K562 (cell line): ENCODE measurements at regions not wholly inside any gene's neighbourhood (a gene's known extent, or its start where the extent isn't known, plus 50 kb on each side); places are given as distances from the start of the nearest gene placed in this dataset.

ENCODE experiments used
- ATAC-seq: fragments of 200-7000 bp; cut with Tn5 transposase; 3 replicates; pipeline ENCODE4 v1.9.1; 2020; ENCODE audit warnings: moderate library complexity
- BruUV-seq: library from RNA; stranded (reverse); fragments of 400-500 nt; replicated peaks from 2 replicates; lab custom pipeline; 2021; lab: Mats Ljungman, UMichigan
- CTCF ChIA-PET: fragments of 300-600 bp; formaldehyde crosslinking; extraction: SDS; loops from one replicate; lab custom pipeline; 2021; ENCODE audit warnings: low intra/inter-chr PET ratio; lab: Yijun Ruan, JAX
- POLR2A ChIA-PET: fragments of 300-600, 350-650 bp; sonication (Branson Sonifier 250); formaldehyde crosslinking; extraction: SDS; loops from one replicate; lab custom pipeline; 2021; ENCODE audit warnings: antibody characterized with exemption, inconsistent platforms; lab: Yijun Ruan, JAX
- DNase-seq, 4 experiments: peaks; one replicate each; pipeline versions ENCODE4 v3.0.0 to v3.0.0-alpha.2; 2011 to 2018; ENCODE audit warnings: low spot score in 3 of 4, mixed read lengths in 3 of 4; ENCODE audit errors: extremely low read depth in 1 of 4
- FAIRE-seq: peaks from 2 replicates; lab custom pipeline; 2011; peaks lifted over from hg19 to GRCh38; lab: Jason Lieb, UNC
- H2AFZ ChIP-seq: 2 replicates; pipeline ENCODE4 v1.6.0; 2011; ENCODE audit warnings: low read depth, low read length, control low read depth, inconsistent platforms
- H3K27ac ChIP-seq: fragments of 200-600 bp; 3 replicates; pipeline ENCODE4 v1.8.0; 2011; ENCODE audit warnings: low read depth, mild to moderate bottlenecking, control low read depth, inconsistent platforms, low read length, moderate library complexity, mixed read lengths; ENCODE audit errors: extremely low read depth
- H3K27me3 ChIP-seq, 2 experiments: fragments of 300-600 bp in 1 of 2; 2 replicates in 1 of 2; 3 replicates in 1 of 2; pipeline versions ENCODE4 v1.6.0 to v1.8.0; 2011; ENCODE audit warnings: inconsistent platforms in 2 of 2, low read length in 2 of 2, mild to moderate bottlenecking in 1 of 2, mixed read lengths in 1 of 2, moderate library complexity in 1 of 2; ENCODE audit not compliant: control insufficient read depth in 2 of 2, insufficient read depth in 2 of 2
- H3K36me3 ChIP-seq: fragments of 300-600 bp; 3 replicates; pipeline ENCODE4 v1.8.0; 2011; ENCODE audit warnings: mild to moderate bottlenecking, low read length, inconsistent platforms; ENCODE audit not compliant: control insufficient read depth, insufficient read depth
- H3K4me1 ChIP-seq, 2 experiments: fragments of 200-600 bp in 1 of 2; replicated peaks in 1 of 2; 2 replicates in 1 of 2; 3 replicates in 1 of 2; pipeline versions ENCODE4 v1.5.1 to v1.8.0; 2011; ENCODE audit warnings: inconsistent platforms in 2 of 2, low read length in 2 of 2, mild to moderate bottlenecking in 1 of 2, mixed read lengths in 1 of 2, moderate library complexity in 1 of 2; ENCODE audit not compliant: control insufficient read depth in 2 of 2, insufficient read depth in 2 of 2
- H3K4me2 ChIP-seq: 2 replicates; pipeline ENCODE4 v1.6.1; 2011; ENCODE audit warnings: low read length, control low read depth, inconsistent platforms, mixed read lengths; ENCODE audit not compliant: insufficient read depth
- H3K4me3 ChIP-seq: fragments of 200-600 bp; sonication (generic), shearing (Covaris generic); 2 replicates; pipeline ENCODE4 v1.5.1; 2016; ENCODE audit warnings: control low read depth, inconsistent platforms
- H3K79me2 ChIP-seq: fragments of 200-600 bp; 3 replicates; pipeline ENCODE4 v1.8.0; 2011; ENCODE audit warnings: low read length, inconsistent platforms; ENCODE audit not compliant: control insufficient read depth, insufficient read depth
- H3K9ac ChIP-seq, 2 experiments: 2 replicates each; pipeline versions ENCODE4 v1.6.0 to v1.6.1; 2011; ENCODE audit warnings: low read depth in 2 of 2, low read length in 2 of 2, control low read depth in 1 of 2, inconsistent platforms in 1 of 2, mild to moderate bottlenecking in 1 of 2, mixed read lengths in 1 of 2; ENCODE audit not compliant: insufficient read depth in 1 of 2
- H3K9me1 ChIP-seq: one replicate; pipeline ENCODE4 v1.6.0; 2011; ENCODE audit warnings: inconsistent platforms, mild to moderate bottlenecking, low read length, moderate library complexity; ENCODE audit not compliant: control insufficient read depth, insufficient read depth
- H3K9me3 ChIP-seq: replicated peaks from 2 replicates; pipeline ENCODE4 v1.5.1; 2011; ENCODE audit warnings: low read depth, low read length, inconsistent platforms; ENCODE audit not compliant: control insufficient read depth, insufficient read depth
- H4K20me1 ChIP-seq: replicated peaks from 2 replicates; pipeline ENCODE4 v1.6.1; 2011; ENCODE audit warnings: low read length, inconsistent platforms, mixed read lengths; ENCODE audit not compliant: control insufficient read depth, insufficient read depth
- AFF1 ChIP-seq, 2 experiments: fragments of 450-650 bp; IDR thresholded peaks; 2 replicates each; pipeline ENCODE4 v1.6.1; 2018; ENCODE audit warnings: mild to moderate bottlenecking in 2 of 2, low read depth in 1 of 2; ENCODE audit not compliant: partially characterized antibody in 2 of 2
- CBX5 ChIP-seq: IDR thresholded peaks from 2 replicates; pipeline ENCODE4 v1.6.1; 2014; ENCODE audit warnings: low read depth, borderline replicate concordance
- CTCF ChIP-seq, 3 experiments: IDR thresholded peaks in 2 of 3; conservative IDR thresholded peaks in 1 of 3; 2 replicates each; pipeline ENCODE4 v1.5.1; 2011 to 2012; ENCODE audit warnings: low read length in 3 of 3, mild to moderate bottlenecking in 3 of 3, control low read depth in 2 of 3, improper control_type of control experiment in 1 of 3, inconsistent platforms in 1 of 3, low read depth in 1 of 3, mixed read lengths in 1 of 3, moderate library complexity in 1 of 3; ENCODE audit not compliant: insufficient read depth in 2 of 3
- HMGXB4 ChIP-seq: sonication (generic); formaldehyde crosslinking; IDR thresholded peaks from 2 replicates; pipeline ENCODE4 v1.8.1; 2023; ENCODE audit warnings: mild to moderate bottlenecking, missing genetic modification reagents
- KLF16 ChIP-seq: IDR thresholded peaks from 2 replicates; pipeline ENCODE4 v1.6.1; 2016; ENCODE audit warnings: antibody characterized with exemption
- PHF8 ChIP-seq: fragments of 200-600 bp; sonication (generic); IDR thresholded peaks from 2 replicates; pipeline ENCODE4 v1.6.1; 2012; ENCODE audit warnings: mixed run types, mild to moderate bottlenecking, inconsistent platforms, low read length, moderate library complexity, borderline replicate concordance
- SMAD2 ChIP-seq: fragments of 150-350 bp; IDR thresholded peaks from 2 replicates; pipeline ENCODE4 v1.6.1; 2014; ENCODE audit warnings: low read depth, mild to moderate bottlenecking, low read length
- ZNF12 ChIP-seq: sonication (generic); formaldehyde crosslinking; IDR thresholded peaks from 2 replicates; pipeline ENCODE4 v1.4.0; 2020; ENCODE audit warnings: mild to moderate bottlenecking, missing genetic modification reagents
- ZNF444 ChIP-seq: fragments of 250-450 bp; sonication (Bioruptor Pico); IDR thresholded peaks from 2 replicates; pipeline ENCODE4 v1.4.0; 2020; ENCODE audit warnings: mild to moderate bottlenecking, moderate library complexity
- WGBS: fragments of 100-300 bp; shearing (Covaris generic); methylation state at CpG from one replicate; pipeline ENCODE4 v1.1.6; 2016; ENCODE audit warnings: low coverage, mixed read lengths; ENCODE audit not compliant: insufficient coverage; ENCODE audit errors: missing lambda C conversion rate; 5-methylcytosine and 5-hydroxymethylcytosine counted together
- in situ Hi-C: fragments of 300-500 bp; cut with MboI; formaldehyde crosslinking; loops from 4 replicates; pipeline ENCODE4 v1.15.0; 2018; ENCODE audit warnings: inconsistent platforms, mixed read lengths
- intact Hi-C: fragments of 100-400 bp; cut with micrococcal nuclease; formaldehyde crosslinking; loops from 2 replicates; pipeline ENCODE4 v1.14.2; 2022

- 0% methylated on average over 1 of the region's 1 CpG for WGBS
- in situ Hi-C loops = no loop called here
- FAIRE-seq (no peak), DNase-seq (no peak)
- no TSS peak for BruUV-seq
- POLR2A ChIA-PET = no interaction called here
- H3K27ac ChIP-seq = no peak overlapping the region
- no peak overlapping the region for H3K4me2 ChIP-seq
- intact Hi-C loops = no loop called here
- TF ChIP-seq HMGXB4 (CRISPR knock-in tag) = no peak
- TF ChIP-seq SMAD2 = no peak
- TF ChIP-seq CBX5 = no peak
- TF ChIP-seq ZNF12 = no peak
- TF ChIP-seq, all 486 proteins: peak for 0
- Histone ChIP-seq H3K9me3 (no peaks in the 10 kb centered on the region), H3K36me3 (no peaks in the 10 kb centered on the region), H3K9me1 (no peaks in the 10 kb centered on the region), H3K4me1 (no peaks in the 10 kb centered on the region), H3K79me2 (no peaks in the 10 kb centered on the region), H2AFZ (no peak overlapping the region), H3K27me3 (peaks cover 0 to 4% of the 10 kb centered on the region in 2 experiments; a peak in 1 of 5 replicates), H3K4me3 (no peak overlapping the region), H3K9ac (no peak overlapping the region), H4K20me1 (no peaks in the 10 kb centered on the region)
- CTCF ChIA-PET = no interaction called here
- ATAC-seq = no peak
Measured at GRCh38 chr5:116730185-116730584, 155.6 kb upstream of the SEMA6A start.

GRCh38 chr5:116727248-116727647 is 152.6 kb upstream of the SEMA6A start:
- Histone ChIP-seq H3K4me1 (no peaks in the 10 kb centered on the region), H2AFZ (no peak overlapping the region), H3K9ac (no peak overlapping the region), H3K27me3 (no peaks in the 10 kb centered on the region), H3K9me1 (no peaks in the 10 kb centered on the region), H3K9me3 (no peaks in the 10 kb centered on the region), H3K4me3 (no peak overlapping the region), H3K4me2 (no peak overlapping the region), H3K36me3 (no peaks in the 10 kb centered on the region), H3K27ac (no peak overlapping the region), H3K79me2 (no peaks in the 10 kb centered on the region), H4K20me1 (no peaks in the 10 kb centered on the region)
- WGBS = 0% methylated on average over 2 of the region's 2 CpGs
- no TSS peak for BruUV-seq
- ATAC-seq = no peak
- CTCF ChIA-PET = no interaction called here
- POLR2A ChIA-PET = interaction anchor here (0.7 kb wide), 1 partner anchor 439 kb away, joined by 4 read pairs; no protein-coding TSS in a partner anchor
- no peak for FAIRE-seq
- intact Hi-C loops (no loop called here), in situ Hi-C loops (no loop called here)
- no peak for DNase-seq
- TF ChIP-seq PHF8 = no peak
- no peak for TF ChIP-seq CTCF (IDR thresholded peaks at IDR 0.05 in 2 of 3, conservative IDR thresholded peaks at IDR 0.05 in 1 of 3; ENCODE audit: insufficient read depth in 2 of 3, low read depth in 1 of 3, low read length in 3 of 3)
- no peak for TF ChIP-seq AFF1 (IDR thresholded peaks at IDR 0.05; ENCODE audit: low read depth in 1 of 2, partially characterized antibody in 2 of 2)
- TF ChIP-seq ZNF444 (CRISPR knock-in tag) = no peak
- no peak for TF ChIP-seq KLF16
